Calu3 (cell line): ENCODE measurements at regions not wholly inside any gene's neighbourhood (a gene's known extent, or its start where the extent isn't known, plus 50 kb on each side); places are given as distances from the start of the nearest gene placed in this dataset.

Experiments
- BruUV-seq: library from RNA; stranded (reverse); fragments of 400-500 nt; replicated peaks from 2 replicates; lab custom pipeline; 2021; lab: Mats Ljungman, UMichigan
- CTCF ChIA-PET: fragments of 300-600 bp; sonication (Branson Sonifier 250); formaldehyde crosslinking; loops from one replicate; lab custom pipeline; 2022; ENCODE audit warnings: antibody characterized with exemption; lab: Charles Lee
- DNase-seq: peaks from one replicate; pipeline ENCODE4 v3.0.0; 2022
- H3K27ac Mint-ChIP-seq: one replicate; pipeline ENCODE4 v1.8.0; 2022; ENCODE audit warnings: mixed read lengths; ENCODE audit not compliant: unreplicated experiment
- H3K27me3 Mint-ChIP-seq: one replicate; pipeline ENCODE4 v1.8.0; 2022; ENCODE audit warnings: mixed read lengths; ENCODE audit not compliant: unreplicated experiment
- H3K36me3 Mint-ChIP-seq: one replicate; pipeline ENCODE4 v1.8.0; 2022; ENCODE audit warnings: mild to moderate bottlenecking, moderate library complexity, mixed read lengths; ENCODE audit not compliant: insufficient read depth, unreplicated experiment
- H3K4me1 Mint-ChIP-seq: one replicate; pipeline ENCODE4 v1.8.0; 2022; ENCODE audit warnings: mild to moderate bottlenecking, low read depth, mixed read lengths; ENCODE audit not compliant: unreplicated experiment
- H3K4me3 Mint-ChIP-seq: one replicate; pipeline ENCODE4 v1.8.0; 2022; ENCODE audit warnings: mild to moderate bottlenecking, low read depth, moderate library complexity, mixed read lengths; ENCODE audit not compliant: unreplicated experiment
- H3K9me3 Mint-ChIP-seq: one replicate; pipeline ENCODE4 v1.8.0; 2022; ENCODE audit warnings: low read depth, mixed read lengths; ENCODE audit not compliant: unreplicated experiment
- intact Hi-C: fragments of 100-400 bp; cut with micrococcal nuclease; formaldehyde crosslinking; loops from one replicate; pipeline ENCODE4 v1.10.0; 2022; ENCODE audit not compliant: unreplicated experiment
- TF ChIP-seq, protein P1 (sequence below): fragments of 200-600 bp; IDR thresholded peaks from one replicate; pipeline ENCODE4 v1.8.0; 2022; ENCODE audit warnings: antibody characterized with exemption; ENCODE audit not compliant: unreplicated experiment

DNA sequence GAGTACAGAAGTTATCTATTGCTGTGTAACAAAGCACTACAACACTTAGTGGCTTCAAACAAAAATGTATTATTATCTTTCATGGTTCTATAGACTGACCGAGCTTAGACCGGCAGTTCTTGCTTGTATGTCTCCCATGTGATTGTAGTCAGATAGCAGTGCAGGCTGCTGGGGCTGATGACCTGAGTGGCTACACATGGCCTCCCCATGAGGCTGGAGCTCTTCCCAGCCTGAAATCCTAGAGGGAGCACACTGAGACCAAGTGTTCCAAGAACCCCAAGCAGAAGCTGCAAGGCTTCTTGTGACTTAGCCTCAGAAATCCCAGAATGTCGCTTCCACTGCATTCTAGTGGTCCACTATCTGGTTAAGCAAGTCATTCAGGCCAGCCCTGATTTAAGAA, 141.2 kb upstream of the TLE3 start:
- H3K27me3 Mint-ChIP-seq: peaks cover 36% of the 10 kb centered on the region

GRCh38 chr15:70237626-70238025, 139.9 kb upstream of the TLE3 start:
- Mint-ChIP-seq H3K4me3 (no peak overlapping the region), H3K27ac (no peak overlapping the region), H3K4me1 (no peaks in the 10 kb centered on the region), H3K36me3 (no peaks in the 10 kb centered on the region), H3K9me3 (no peaks in the 10 kb centered on the region), H3K27me3 (peaks cover 41% of the 10 kb centered on the region)
- no peak for DNase-seq
- CTCF ChIA-PET: no interaction called here
- BruUV-seq: no TSS peak
- intact Hi-C loops: no loop called here
- TF ChIP-seq, protein P1, sequence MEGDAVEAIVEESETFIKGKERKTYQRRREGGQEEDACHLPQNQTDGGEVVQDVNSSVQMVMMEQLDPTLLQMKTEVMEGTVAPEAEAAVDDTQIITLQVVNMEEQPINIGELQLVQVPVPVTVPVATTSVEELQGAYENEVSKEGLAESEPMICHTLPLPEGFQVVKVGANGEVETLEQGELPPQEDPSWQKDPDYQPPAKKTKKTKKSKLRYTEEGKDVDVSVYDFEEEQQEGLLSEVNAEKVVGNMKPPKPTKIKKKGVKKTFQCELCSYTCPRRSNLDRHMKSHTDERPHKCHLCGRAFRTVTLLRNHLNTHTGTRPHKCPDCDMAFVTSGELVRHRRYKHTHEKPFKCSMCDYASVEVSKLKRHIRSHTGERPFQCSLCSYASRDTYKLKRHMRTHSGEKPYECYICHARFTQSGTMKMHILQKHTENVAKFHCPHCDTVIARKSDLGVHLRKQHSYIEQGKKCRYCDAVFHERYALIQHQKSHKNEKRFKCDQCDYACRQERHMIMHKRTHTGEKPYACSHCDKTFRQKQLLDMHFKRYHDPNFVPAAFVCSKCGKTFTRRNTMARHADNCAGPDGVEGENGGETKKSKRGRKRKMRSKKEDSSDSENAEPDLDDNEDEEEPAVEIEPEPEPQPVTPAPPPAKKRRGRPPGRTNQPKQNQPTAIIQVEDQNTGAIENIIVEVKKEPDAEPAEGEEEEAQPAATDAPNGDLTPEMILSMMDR: no peak

More for the DNA sequence above, 141.2 kb upstream of the TLE3 start:
- no peaks in the 10 kb centered on the region for H3K9me3 Mint-ChIP-seq
- intact Hi-C loops: no loop called here
- CTCF ChIA-PET: no interaction called here
- no TSS peak for BruUV-seq
- TF ChIP-seq, protein P1: no peak
- no peak for DNase-seq
- H3K4me3 Mint-ChIP-seq: no peak overlapping the region
- H3K27ac Mint-ChIP-seq: no peak overlapping the region
- H3K36me3 Mint-ChIP-seq: no peaks in the 10 kb centered on the region
- no peaks in the 10 kb centered on the region for H3K4me1 Mint-ChIP-seq

- Mint-ChIP-seq H3K27ac (no peak overlapping the region), H3K27me3 (peaks cover 52% of the 10 kb centered on the region), H3K4me1 (no peaks in the 10 kb centered on the region), H3K9me3 (peaks cover 4% of the 10 kb centered on the region), H3K36me3 (no peaks in the 10 kb centered on the region), H3K4me3 (no peak overlapping the region)
- CTCF ChIA-PET: interaction anchor here (0.5 to 0.6 kb wide), 3 partner anchors 143 to 958 kb away, joined by 3 to 6 read pairs (median 5); no protein-coding TSS in a partner anchor
- no TSS peak for BruUV-seq
- TF ChIP-seq, protein P1: no peak
- intact Hi-C loops: no loop called here
- no peak for DNase-seq
Measured at GRCh38 chr15:70236341-70237086, 138.8 kb upstream of the TLE3 start.

DNA sequence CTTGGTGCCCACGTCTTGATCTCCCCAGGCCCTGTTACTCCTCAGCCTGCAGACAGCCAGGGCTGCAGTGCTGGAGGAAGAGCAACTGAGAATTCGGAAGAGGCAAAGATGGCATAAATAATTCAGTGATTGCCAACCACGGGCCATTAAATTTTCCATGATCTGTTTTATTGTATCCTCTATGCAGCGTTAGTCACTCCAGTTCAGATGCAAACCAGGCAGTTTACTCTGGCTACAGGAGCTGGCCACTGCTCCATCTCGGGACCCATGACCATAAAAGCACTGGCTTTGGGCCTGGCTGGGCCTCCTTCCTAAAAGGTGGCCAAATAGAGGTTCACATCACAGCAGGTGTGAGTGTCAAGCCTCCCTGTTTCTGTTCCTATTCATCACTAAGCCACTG, 137.6 kb upstream of the TLE3 start:
- no peaks in the 10 kb centered on the region for H3K36me3 Mint-ChIP-seq
- peaks cover 6% of the 10 kb centered on the region for H3K9me3 Mint-ChIP-seq
- TF ChIP-seq, protein P1: no peak
- DNase-seq: no peak
- H3K4me1 Mint-ChIP-seq: no peaks in the 10 kb centered on the region
- no TSS peak for BruUV-seq
- intact Hi-C loops: no loop called here
- no peak overlapping the region for H3K27ac Mint-ChIP-seq
- peaks cover 49% of the 10 kb centered on the region for H3K27me3 Mint-ChIP-seq
- H3K4me3 Mint-ChIP-seq: no peak overlapping the region
- CTCF ChIA-PET: no interaction called here
